HG03139 (cell line): ENCODE measurements at regions not wholly inside any gene's neighbourhood (a gene's known extent, or its start where the extent isn't known, plus 50 kb on each side); places are given as distances from the start of the nearest gene placed in this dataset.
A peak's percentile ranks its signal among the peaks of the same experiment; 100 is the strongest.

Experiments
- ATAC-seq: cut with Tn5 transposase; IDR thresholded peaks from one replicate; pipeline ENCODE4 v1.9.1; 2021; ENCODE audit not compliant: unreplicated experiment

GRCh38 chr2:121860033-121860757, 104.7 kb downstream of the TSN start:
- ATAC-seq, result no peak

DNA sequence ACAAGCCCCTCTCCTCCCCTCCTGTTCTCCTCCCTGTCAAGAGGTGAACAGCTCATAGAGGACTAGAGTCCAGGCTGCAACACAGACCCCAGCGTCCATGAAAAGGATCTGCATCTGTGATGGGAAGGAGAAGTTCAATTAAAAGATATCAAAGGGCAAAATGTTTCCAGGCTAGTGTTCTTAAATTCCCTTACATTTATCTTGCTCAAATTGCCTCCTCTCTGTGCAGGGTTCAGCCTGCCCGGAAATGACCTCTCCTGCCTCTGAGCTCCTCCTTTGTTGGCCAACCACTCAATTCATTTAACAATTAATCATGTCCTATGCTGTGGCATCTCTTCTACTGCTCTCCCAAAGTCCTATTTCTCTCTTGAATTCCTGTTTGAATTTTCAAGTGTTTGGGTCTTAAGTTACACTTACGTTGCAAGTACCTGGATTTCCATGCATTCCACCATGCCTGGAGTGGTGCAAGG, 105.3 kb downstream of the TSN start:
- no peak for ATAC-seq

- ATAC-seq, result no peak
Measured at GRCh38 chr2:121862286-121862685, 106.8 kb downstream of the TSN start.

- ATAC-seq, result no peak
Measured at GRCh38 chr2:121865914-121866313, 110.5 kb downstream of the TSN start.

- no peak for ATAC-seq
Measured at GRCh38 chr2:121866789-121867188, 111.3 kb downstream of the TSN start.

DNA sequence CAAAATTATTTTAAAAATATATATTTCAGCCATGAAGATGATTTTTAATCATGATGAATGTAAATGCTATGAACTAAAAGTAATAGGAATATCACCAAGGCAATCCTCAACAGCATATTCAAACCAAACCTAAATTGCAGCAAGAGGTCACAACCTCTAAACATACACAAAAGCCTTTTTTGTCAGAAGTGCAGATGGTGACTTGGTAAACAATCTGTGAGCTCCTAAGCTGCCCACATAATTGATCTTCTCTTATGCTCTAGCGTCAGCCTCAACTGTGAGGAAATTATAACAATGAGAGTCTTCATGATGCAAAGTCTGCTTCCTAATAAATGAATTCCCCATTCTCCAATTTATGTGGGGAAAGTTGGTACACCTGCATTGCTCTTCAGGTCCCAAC, 113.2 kb downstream of the TSN start:
- ATAC-seq, result no peak

GRCh38 chr2:121869363-121869762, 113.9 kb downstream of the TSN start:
- ATAC-seq, result no peak

DNA sequence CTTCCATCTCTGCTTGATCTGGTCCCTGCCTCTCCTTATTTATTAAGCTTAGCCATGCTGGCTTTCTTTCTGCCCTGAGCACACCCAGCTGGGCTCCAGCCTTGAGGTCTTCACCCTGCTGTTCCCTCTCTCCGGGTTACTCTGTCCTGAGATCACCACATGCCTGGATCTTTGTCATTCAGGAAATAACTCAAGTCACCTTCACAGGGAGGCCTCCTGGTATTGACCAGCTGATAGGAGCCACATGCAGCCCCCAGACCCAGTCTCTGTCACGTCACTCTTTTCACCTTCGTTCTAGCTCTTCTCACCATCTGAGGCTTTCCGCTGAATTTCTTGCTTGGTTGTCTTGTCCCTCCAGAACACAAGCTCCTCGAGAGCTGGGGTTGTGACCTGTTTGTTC, 114.4 kb downstream of the TSN start:
- ATAC-seq, result no peak

GRCh38 chr2:121872651-121873050, 117.2 kb downstream of the TSN start:
- ATAC-seq, result no peak

GRCh38 chr2:121873864-121874263, 118.4 kb downstream of the TSN start:
- no peak for ATAC-seq

- ATAC-seq, result no peak
Measured at GRCh38 chr2:121875585-121876185, 120.2 kb downstream of the TSN start.

DNA sequence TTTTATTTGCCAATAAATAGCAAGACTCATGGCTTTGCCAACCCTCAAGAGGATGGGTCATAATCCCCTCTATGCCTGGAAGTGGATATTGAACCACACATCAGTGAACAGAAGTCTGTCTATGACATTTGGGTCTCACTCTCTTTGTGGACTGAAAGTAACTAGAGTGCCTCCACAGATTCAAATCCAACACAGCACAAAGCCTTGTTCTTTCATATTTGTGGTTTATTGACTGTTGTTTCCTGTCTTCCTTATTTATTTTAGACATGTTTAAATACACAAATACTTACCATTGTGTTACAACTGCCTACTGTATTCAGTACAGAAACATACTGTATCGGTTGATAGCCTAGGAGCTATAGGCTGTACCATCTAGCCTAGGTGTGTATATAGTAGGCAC, 121.9 kb downstream of the TSN start:
- ATAC-seq, result no peak

DNA sequence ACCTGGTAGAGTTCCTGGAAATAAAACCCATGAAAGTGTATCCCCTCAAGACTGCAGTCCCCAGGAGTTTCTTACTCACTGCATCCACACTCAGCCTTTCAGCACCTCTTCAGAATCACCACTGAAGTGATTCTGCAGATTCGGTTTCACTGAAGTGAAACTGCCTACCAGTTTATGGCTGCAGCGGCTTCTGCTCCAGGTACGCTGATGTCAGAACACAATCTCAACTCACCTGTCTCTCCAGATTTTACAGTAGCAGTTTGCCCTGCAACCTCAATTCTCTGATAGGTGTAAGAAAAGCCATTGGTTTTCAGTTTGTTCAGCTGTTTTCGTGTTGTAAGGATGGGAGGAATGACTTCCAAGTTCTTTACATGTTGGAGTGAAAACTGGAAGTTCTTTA, 124.8 kb downstream of the TSN start:
- ATAC-seq, result no peak

DNA sequence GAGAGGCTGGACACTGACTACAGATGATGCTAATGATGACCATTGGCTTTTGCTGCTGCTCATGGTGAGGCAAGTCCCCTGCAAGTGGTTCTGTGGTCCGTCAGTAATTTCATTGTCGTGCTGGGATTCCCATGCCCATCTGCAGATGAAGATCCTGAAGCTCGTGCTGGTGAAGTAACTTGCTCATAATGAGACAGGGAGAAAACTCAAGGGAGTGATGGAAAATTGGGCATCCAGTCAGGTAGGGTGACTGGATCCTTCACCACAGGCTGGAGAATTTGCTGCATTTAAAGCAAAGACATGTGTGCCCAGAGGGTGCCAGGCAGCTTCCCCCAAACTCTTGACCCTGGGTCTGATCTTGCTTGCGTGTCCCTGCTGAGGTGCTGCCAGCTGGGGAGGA, 125.6 kb downstream of the TSN start:
- no peak for ATAC-seq

DNA sequence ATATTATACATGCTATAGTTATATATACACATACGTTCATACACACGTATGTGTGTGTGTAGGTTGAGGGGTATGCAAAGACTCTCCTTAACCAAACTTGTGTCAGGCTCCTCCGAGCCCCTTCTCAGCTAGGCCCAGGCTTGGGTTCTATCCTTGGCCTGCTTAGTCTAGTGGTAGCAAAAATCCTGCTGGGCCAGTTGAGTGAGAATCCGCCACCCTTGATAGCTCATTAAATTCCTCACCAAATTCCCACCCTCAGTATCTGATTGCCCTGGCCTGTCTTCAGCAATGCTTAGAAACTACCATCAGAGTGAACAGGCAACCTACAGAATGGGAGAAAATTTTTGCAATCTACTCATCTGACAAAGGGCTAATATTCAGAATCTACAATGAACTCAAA, 126.5 kb downstream of the TSN start:
- ATAC-seq, result no peak

DNA sequence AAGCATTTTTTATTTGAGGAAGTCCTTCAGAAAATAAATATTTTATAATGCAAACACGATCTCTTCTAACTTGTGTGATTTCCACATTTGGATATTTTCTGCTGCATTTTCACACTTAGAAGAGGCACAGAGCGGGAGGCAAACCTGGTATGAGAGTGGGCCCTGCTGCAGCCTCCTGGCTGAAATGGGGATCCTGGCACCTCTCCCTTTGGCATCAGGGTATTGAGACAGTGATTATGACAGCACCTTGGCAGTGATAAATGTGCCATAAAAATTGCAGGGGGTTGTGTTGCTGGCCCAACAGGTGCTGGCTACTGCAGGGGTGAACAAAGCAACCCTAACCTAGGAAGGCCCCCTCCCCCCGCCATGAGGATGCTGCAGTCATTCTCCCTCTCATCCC, 128.6 kb downstream of the TSN start:
- ATAC-seq, result no peak

- no peak for ATAC-seq
Measured at GRCh38 chr2:121884511-121884921, 129.1 kb downstream of the TSN start.

GRCh38 chr2:121886059-121886458, 130.6 kb downstream of the TSN start:
- ATAC-seq, result no peak

DNA sequence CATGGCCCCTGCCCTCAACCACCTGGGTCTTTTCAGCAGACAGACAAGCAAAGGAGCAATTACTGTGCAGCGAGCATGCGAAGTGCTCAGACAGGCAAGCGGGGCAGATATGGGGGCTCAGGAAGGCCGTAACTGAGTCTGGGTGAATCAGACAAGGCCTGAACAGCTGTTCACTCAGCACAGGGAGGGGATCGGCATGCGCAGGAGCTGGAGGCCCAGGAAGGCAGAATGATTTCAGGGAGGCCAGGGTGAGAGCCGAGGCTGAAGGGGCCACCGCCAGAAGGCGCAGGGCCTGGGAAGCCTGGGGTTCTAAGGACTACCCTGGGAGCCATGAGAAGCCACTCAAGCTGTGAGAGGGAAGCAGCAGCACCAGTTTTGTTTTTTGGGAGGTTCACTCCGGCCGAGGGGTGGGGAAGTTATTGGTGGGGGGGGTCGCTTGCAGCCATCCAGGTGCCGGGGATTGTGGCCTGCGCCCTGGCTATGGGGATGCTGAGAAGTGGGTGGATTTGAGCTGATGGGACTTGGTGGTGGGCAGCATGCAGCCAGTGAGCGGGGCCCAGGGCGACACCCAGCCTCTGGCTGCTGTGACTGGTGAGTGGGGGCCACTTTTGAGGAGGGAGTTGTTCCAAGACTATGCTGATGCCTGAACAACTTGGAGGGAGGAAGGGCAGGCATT, 132.2 kb downstream of the TSN start:
- no peak for ATAC-seq

DNA sequence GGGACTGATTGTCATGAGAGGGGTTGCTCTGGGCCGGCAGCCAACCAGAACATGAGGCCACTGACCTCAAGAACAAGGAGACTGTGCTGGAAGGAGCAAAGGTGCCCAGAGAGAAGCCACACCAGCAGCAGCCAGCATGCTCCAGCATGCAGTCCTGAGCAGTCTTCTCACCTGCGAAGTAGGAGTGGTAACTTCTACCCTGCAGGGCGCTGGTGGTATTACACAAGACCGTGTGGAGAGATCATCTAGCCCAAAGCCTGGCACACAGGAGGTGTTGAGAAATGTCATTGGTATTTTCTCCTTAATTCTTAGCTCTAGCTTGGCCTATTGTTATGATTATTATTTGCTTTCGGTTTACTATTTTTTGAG, 132.7 kb downstream of the TSN start:
- ATAC-seq, result peak; percentile 93

DNA sequence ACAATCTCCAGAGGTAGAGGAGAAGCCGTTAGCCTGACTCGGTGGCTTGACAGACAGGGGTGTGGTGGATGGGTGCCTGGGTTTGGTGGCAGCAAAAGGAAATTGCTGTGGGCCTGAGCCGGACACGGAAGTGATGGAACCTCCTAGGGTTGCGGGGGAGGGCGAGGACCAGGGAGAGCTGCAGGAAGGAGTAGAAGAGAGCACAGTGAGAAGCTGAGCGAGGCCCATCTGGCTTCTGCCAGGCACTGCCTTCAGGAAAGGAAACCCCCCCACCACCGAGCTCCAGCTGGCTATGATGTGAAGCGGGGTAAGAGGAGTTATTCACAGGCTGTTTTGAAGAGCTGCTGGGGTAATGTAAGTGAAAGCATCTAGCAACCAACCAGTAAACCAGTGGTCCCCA, 134.6 kb downstream of the TSN start:
- no peak for ATAC-seq
